ENCODE measurements at regions not wholly inside any gene's neighbourhood (a gene's known extent, or its start where the extent isn't known, plus 50 kb on each side); places are given as distances from the start of the nearest gene placed in this dataset.
A peak's percentile ranks its signal among the peaks of the same experiment; 100 is the strongest.
"Not testable (repeated sequence)": the region's sequence is repeated elsewhere in the genome, so short reads cannot be mapped to it uniquely, and the experiment has no call there.

DNA sequence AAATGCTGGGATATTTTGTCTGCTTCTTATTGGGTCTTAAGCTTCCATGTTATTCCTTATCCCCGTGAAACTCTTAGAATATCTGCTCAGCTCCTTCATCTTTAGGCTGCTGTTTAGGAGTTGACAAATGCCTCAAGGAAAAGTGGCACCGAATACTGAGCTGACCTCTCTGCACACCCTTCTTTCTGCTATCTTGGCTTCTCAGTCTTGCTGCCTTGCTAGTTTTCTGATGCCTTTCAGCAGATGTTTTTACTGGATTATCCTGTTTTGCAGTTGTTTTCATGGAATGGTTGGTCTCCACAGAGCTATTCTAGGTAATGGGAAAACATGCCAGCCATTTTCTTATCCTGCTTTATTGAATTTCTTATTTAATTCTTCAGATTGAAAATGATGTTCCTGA is 86.3 kb downstream of the GYPE start:
- H3K9me3 ChIP-seq (ENCODE audit: control insufficient read depth, insufficient read depth, low read length): no peaks in the 10 kb centered on the region
- H3K36me3 ChIP-seq (ENCODE audit: control insufficient read depth, insufficient read depth, low read length): no peaks in the 10 kb centered on the region
- no peak overlapping the region for H3K4me3 ChIP-seq (ENCODE audit: low read depth, low read length)
- WGBS (ENCODE audit: insufficient coverage): 83% methylated on average over 1 of the region's 2 CpGs
- no peaks in the 10 kb centered on the region for H3K4me1 ChIP-seq (ENCODE audit: control insufficient read depth, insufficient read depth, low read length)
- DNase-seq (ENCODE audit: low read depth in 4 of 6, low spot score in 6 of 6): peak in 1 of 6 donors; percentile 22
- no peaks in the 10 kb centered on the region for H3K27me3 ChIP-seq (ENCODE audit: control insufficient read depth, insufficient read depth, low read length)
- H3K27ac ChIP-seq (ENCODE audit: low read depth, low read length): no peak overlapping the region

DNA sequence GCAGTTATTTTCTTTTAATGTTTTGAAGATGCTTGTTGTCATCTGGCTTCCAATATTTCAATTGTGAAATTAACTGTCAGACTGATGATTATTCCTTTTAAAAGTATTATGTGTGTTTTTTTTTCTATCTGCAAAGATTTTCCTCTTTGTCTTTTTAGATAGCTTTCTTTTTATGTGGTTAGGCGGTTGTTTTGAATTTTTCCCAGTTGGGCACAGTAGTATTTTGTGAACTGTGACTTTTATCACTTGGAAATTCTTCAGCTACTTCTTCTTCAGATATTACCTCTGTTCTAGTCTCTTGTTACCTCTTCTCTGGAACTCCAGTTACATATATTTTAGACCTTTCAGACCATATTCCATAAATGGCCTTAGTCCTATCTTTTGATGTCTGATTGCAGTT is 87.5 kb downstream of the GYPE start:
- H3K27ac ChIP-seq (ENCODE audit: low read depth, low read length); H3K36me3 ChIP-seq (ENCODE audit: control insufficient read depth, insufficient read depth, low read length); DNase-seq (ENCODE audit: low read depth in 4 of 6, low spot score in 6 of 6); H3K9me3 ChIP-seq (ENCODE audit: control insufficient read depth, insufficient read depth, low read length); H3K4me3 ChIP-seq (ENCODE audit: low read depth, low read length); H3K27me3 ChIP-seq (ENCODE audit: control insufficient read depth, insufficient read depth, low read length); H3K4me1 ChIP-seq (ENCODE audit: control insufficient read depth, insufficient read depth, low read length): not testable (repeated sequence)
- no CpG with 5 or more reads among the region's 1 CpG for WGBS (ENCODE audit: insufficient coverage)

DNA sequence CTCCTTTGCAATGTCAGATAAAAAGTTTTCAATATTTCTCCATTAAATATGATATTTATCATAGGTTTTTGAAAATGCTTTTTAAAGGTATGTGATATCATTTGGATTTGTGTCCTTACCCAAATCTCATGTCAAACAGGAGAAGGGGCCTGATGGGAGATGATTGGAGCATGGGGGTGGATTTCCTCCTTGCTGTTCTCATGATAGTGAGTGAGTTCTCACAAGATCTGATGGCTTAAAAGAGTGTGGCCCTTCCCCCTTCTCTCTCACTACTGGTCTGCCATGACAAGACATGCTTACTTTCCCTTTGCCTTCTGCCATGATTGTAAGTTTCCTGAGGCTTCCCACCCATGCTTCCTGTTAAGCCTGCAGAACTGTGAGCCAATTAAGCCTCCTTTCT is 90.0 kb downstream of the GYPE start:
- H3K36me3 ChIP-seq (ENCODE audit: control insufficient read depth, insufficient read depth, low read length); H3K27ac ChIP-seq (ENCODE audit: low read depth, low read length); DNase-seq (ENCODE audit: low read depth in 4 of 6, low spot score in 6 of 6); H3K4me1 ChIP-seq (ENCODE audit: control insufficient read depth, insufficient read depth, low read length); H3K9me3 ChIP-seq (ENCODE audit: control insufficient read depth, insufficient read depth, low read length); H3K4me3 ChIP-seq (ENCODE audit: low read depth, low read length); H3K27me3 ChIP-seq (ENCODE audit: control insufficient read depth, insufficient read depth, low read length): not testable (repeated sequence)

DNA sequence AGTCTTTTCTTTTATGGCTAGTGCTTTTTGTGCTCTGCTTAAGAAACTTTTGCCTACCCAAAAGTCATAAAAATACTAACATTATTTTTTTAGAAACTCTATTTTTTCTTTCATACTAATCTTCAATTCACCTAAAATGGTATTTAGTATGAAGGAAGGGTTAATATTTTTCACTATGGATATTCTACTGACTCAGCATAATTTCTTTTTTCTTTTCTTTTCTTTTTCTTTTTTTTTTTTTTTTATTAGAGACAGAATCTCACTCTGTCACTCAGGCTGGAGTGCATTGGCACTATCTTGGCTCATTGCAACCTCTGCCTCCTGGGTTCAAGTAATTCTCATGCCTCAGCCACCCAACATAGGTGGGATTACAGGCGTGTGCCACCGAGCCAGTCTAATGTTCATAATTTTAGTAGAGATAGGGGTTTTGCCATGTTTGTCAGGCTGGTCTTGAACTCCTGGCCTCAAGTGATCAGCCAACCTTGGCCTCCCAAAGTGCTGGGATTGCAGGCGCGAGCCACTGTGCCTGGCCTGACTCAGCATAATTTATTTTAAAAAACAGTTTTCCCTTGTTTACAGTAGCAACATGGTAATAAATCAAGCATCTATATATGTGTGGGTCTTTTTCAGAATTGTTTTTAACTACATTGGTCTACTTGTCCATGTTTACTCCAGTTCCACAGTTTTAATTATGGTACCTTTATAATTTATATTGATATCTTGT is 91.8 kb downstream of the GYPE start:
- H3K9me3 ChIP-seq (ENCODE audit: control insufficient read depth, insufficient read depth, low read length); H3K4me1 ChIP-seq (ENCODE audit: control insufficient read depth, insufficient read depth, low read length); H3K4me3 ChIP-seq (ENCODE audit: low read depth, low read length); DNase-seq (ENCODE audit: low read depth in 4 of 6, low spot score in 6 of 6); H3K36me3 ChIP-seq (ENCODE audit: control insufficient read depth, insufficient read depth, low read length); H3K27me3 ChIP-seq (ENCODE audit: control insufficient read depth, insufficient read depth, low read length); H3K27ac ChIP-seq (ENCODE audit: low read depth, low read length): not testable (repeated sequence)
- no CpG with 5 or more reads among the region's 4 CpGs for WGBS (ENCODE audit: insufficient coverage)

DNA sequence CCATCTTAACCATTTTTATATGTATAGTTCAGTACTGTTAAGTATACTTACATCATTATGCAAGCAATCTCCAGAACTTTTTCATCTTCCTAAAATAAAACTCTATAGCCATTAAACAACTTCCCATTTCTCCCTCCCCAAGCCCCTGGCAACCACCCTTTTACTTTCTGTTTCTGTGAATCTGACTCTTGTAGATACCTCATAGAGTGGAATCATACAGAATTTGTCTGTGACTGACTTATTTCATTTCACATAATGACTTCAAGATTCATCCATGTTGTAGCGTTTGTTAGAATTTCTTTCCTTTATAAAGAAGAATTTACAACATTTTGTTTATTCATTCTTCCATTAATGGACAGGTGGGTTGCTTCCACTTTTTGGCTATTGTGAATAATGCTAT is 91.2 kb upstream of the FREM3 start:
- H3K36me3 ChIP-seq (ENCODE audit: control insufficient read depth, insufficient read depth, low read length); DNase-seq (ENCODE audit: low read depth in 4 of 6, low spot score in 6 of 6); H3K4me3 ChIP-seq (ENCODE audit: low read depth, low read length); H3K4me1 ChIP-seq (ENCODE audit: control insufficient read depth, insufficient read depth, low read length); H3K9me3 ChIP-seq (ENCODE audit: control insufficient read depth, insufficient read depth, low read length); H3K27ac ChIP-seq (ENCODE audit: low read depth, low read length); H3K27me3 ChIP-seq (ENCODE audit: control insufficient read depth, insufficient read depth, low read length): not testable (repeated sequence)
- no CpG with 5 or more reads among the region's 1 CpG for WGBS (ENCODE audit: insufficient coverage)

DNA sequence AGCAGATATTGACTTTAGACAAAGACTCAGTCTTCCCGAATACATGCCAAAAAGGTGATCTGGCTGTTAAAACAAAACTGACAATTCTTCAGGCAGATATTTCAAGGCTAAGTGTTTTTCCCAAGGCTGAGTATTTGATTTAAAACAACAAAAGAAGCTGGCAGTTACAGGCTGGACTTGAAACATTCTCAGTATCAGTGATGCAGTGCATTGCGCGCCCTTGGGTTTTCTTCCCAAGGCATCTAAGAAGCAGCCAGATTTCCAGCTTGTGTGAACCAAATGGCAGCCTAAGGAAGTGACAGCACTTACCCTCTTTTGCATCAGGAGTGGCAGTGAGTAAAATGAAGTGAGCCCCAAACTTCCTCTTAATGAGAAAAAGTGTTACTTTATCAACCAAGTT is 90.0 kb upstream of the FREM3 start:
- H3K36me3 ChIP-seq (ENCODE audit: control insufficient read depth, insufficient read depth, low read length); H3K9me3 ChIP-seq (ENCODE audit: control insufficient read depth, insufficient read depth, low read length); H3K27ac ChIP-seq (ENCODE audit: low read depth, low read length); H3K4me1 ChIP-seq (ENCODE audit: control insufficient read depth, insufficient read depth, low read length); H3K27me3 ChIP-seq (ENCODE audit: control insufficient read depth, insufficient read depth, low read length); H3K4me3 ChIP-seq (ENCODE audit: low read depth, low read length): not testable (repeated sequence)
- DNase-seq (ENCODE audit: low read depth in 4 of 6, low spot score in 6 of 6): peak in 2 of 6 donors; percentile 15 to 43
- WGBS (ENCODE audit: insufficient coverage): 61% methylated on average over 2 of the region's 3 CpGs

DNA sequence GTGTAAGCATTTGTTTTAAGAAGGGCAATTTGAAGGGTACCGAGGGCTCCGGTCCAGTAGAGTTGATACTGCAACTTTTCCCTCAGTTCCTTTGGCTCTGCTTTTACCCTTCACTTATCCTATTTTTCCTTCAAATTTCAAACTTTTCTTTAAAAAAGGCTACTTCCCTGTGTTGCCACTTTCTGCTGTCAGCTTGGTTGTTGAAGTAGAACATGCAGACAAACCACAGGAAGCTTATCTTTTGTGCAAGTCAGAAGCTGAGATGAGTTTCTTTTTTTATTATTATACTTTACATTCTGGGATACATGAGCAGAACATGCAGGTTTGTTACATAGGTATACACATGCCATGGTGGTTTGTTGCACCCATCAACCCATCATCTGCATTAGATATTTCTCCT is 89.1 kb upstream of the FREM3 start:
- H3K36me3 ChIP-seq (ENCODE audit: control insufficient read depth, insufficient read depth, low read length); H3K27me3 ChIP-seq (ENCODE audit: control insufficient read depth, insufficient read depth, low read length); H3K9me3 ChIP-seq (ENCODE audit: control insufficient read depth, insufficient read depth, low read length); DNase-seq (ENCODE audit: low read depth in 4 of 6, low spot score in 6 of 6); H3K4me1 ChIP-seq (ENCODE audit: control insufficient read depth, insufficient read depth, low read length); H3K27ac ChIP-seq (ENCODE audit: low read depth, low read length); H3K4me3 ChIP-seq (ENCODE audit: low read depth, low read length): not testable (repeated sequence)
- WGBS (ENCODE audit: insufficient coverage): no CpG with 5 or more reads among the region's 2 CpGs

DNA sequence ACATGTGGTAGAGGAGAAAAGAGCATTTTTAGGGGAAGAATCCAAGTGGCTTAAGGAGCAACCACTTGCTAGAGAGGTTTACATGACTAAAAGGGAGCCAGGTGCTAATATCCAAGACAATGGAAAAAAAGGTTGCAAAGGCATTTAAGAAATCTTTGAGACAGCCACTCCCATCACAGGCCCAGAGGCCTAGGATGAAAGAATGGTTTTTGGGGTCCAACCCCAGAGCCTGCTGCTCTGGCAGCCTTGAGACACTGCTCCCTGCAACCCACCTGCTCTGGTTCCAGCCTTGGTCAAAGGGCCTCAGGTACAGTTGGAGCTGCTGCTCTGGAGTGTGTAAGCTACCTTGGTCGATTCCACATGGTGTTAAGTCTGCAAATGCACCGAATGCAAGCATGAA is 84.1 kb upstream of the FREM3 start:
- no peak overlapping the region for H3K4me3 ChIP-seq (ENCODE audit: low read depth, low read length)
- H3K4me1 ChIP-seq (ENCODE audit: control insufficient read depth, insufficient read depth, low read length): no peaks in the 10 kb centered on the region
- DNase-seq (ENCODE audit: low read depth in 4 of 6, low spot score in 6 of 6): no peak
- no peaks in the 10 kb centered on the region for H3K36me3 ChIP-seq (ENCODE audit: control insufficient read depth, insufficient read depth, low read length)
- peaks cover 4% of the 10 kb centered on the region for H3K9me3 ChIP-seq (ENCODE audit: control insufficient read depth, insufficient read depth, low read length)
- no peaks in the 10 kb centered on the region for H3K27me3 ChIP-seq (ENCODE audit: control insufficient read depth, insufficient read depth, low read length)
- H3K27ac ChIP-seq (ENCODE audit: low read depth, low read length): no peak overlapping the region
- 69% methylated on average over 2 of the region's 2 CpGs for WGBS (ENCODE audit: insufficient coverage)

DNA sequence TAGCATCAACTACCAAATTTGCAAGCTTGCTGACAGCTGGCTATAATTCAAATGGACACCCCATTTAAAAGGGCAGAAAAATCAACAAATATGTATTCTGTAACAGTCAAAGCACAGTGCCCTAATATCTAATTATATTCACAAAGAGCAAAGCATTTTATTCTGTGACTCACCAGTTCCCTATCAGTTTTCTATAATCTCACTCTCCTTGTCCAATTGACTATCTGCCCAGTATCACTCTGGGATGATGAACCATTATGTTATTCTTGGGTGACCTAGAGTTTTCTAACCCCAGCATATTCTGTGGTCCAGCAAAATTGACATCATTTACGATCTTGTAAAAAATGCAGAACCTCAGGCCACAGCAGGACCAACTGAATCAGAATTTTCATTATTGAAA is 82.0 kb upstream of the FREM3 start:
- no peak for DNase-seq (ENCODE audit: low read depth in 4 of 6, low spot score in 6 of 6)
- H3K9me3 ChIP-seq (ENCODE audit: control insufficient read depth, insufficient read depth, low read length): peaks cover 4% of the 10 kb centered on the region
- no peaks in the 10 kb centered on the region for H3K4me1 ChIP-seq (ENCODE audit: control insufficient read depth, insufficient read depth, low read length)
- no peak overlapping the region for H3K27ac ChIP-seq (ENCODE audit: low read depth, low read length)
- 86% methylated on average over 1 of the region's 1 CpG for WGBS (ENCODE audit: insufficient coverage)
- H3K36me3 ChIP-seq (ENCODE audit: control insufficient read depth, insufficient read depth, low read length): no peaks in the 10 kb centered on the region
- H3K27me3 ChIP-seq (ENCODE audit: control insufficient read depth, insufficient read depth, low read length): no peaks in the 10 kb centered on the region
- no peak overlapping the region for H3K4me3 ChIP-seq (ENCODE audit: low read depth, low read length)

DNA sequence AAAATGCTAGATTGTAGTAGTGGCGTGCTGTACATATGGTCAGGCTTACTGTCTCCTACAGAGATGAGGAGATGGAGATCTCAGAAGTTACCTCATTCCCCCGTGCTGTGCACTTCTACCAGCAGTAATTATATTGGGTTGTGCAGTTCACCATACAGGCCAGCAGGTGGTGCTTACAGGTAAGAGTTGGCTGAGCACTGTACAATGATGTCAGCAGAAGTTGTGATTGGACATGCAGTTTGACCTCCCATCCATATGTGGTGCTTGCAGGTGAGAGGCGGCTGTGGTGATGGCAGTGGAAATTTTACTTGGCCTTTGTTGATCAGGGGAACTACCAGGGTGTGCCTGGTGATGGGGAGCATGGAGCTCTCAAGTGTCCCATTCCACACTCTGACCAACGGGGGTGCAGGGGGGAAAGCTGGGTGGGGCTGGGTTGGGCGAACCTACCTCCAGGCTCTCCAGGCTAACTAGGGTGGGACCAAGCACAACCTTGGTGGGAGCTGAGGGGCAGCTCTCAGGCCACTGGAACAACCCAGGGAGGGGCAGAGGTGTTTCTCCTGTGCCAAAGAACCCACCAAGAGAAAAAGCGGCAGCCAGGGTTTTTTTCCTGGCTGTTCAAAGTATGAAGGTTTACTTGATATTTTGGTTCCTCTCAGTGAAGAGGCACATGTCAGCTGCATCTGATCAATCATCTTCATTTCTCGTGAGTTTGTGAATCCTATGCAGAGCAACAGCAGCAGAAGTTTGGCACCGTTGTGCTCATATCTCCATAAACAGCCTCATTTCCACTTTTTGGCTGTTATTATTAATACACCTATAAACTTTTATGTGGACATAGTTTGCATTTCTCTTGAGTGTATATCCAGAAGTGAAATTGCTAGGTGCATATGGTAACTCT is 73.8 kb upstream of the FREM3 start:
- DNase-seq (ENCODE audit: low read depth in 4 of 6, low spot score in 6 of 6): no peak
- 80% methylated on average over 5 of the region's 8 CpGs for WGBS (ENCODE audit: insufficient coverage)
- Histone ChIP-seq H3K27me3 (ENCODE audit: control insufficient read depth, insufficient read depth, low read length) (no peaks in the 10 kb centered on the region), H3K36me3 (ENCODE audit: control insufficient read depth, insufficient read depth, low read length) (no peaks in the 10 kb centered on the region), H3K9me3 (ENCODE audit: control insufficient read depth, insufficient read depth, low read length) (no peaks in the 10 kb centered on the region), H3K4me3 (ENCODE audit: low read depth, low read length) (no peak overlapping the region), H3K27ac (ENCODE audit: low read depth, low read length) (no peak overlapping the region), H3K4me1 (ENCODE audit: control insufficient read depth, insufficient read depth, low read length) (no peaks in the 10 kb centered on the region)
